Posterior cingulate gyrus (tissue), 11 donors: ENCODE measurements at regions not wholly inside any gene's neighbourhood (a gene's known extent, or its start where the extent isn't known, plus 50 kb on each side); places are given as distances from the start of the nearest gene placed in this dataset.

Experiments
- DNase-seq, 10 donors: peaks; one replicate each; pipeline versions ENCODE4 v3.0.0 to v3.0.0-alpha.2; 2020 to 2021; ENCODE audit warnings: mixed read lengths in 3 of 10
- intact Hi-C: fragments of 100-400 bp; cut with DNase I; formaldehyde crosslinking; loops from one replicate; pipeline ENCODE4 v1.15.1; 2023

DNA sequence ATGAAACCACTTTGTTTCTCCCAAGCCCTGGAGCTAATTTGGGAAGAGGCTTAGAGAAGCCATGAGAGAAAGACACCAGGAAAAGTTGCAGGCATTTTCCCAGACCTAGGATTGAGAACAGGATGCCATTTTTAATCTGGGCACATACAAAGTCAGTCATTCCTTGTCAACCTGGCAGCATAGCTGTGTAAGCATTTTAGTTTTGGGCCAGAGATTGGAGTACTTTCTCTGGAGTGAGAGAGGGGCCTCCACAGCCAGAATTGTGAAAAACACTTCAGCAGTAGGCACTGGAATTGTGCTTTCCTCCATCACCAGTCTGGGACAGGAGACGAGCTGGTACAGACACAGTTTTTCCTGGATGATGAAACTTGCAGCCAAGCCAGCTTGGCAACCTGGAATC, 390.3 kb upstream of the DMAC1 start:
- intact Hi-C loops: loop anchor here (10.0 kb wide), 1 partner anchor 205 kb away; no protein-coding TSS in a partner anchor
- DNase-seq: no peak

DNA sequence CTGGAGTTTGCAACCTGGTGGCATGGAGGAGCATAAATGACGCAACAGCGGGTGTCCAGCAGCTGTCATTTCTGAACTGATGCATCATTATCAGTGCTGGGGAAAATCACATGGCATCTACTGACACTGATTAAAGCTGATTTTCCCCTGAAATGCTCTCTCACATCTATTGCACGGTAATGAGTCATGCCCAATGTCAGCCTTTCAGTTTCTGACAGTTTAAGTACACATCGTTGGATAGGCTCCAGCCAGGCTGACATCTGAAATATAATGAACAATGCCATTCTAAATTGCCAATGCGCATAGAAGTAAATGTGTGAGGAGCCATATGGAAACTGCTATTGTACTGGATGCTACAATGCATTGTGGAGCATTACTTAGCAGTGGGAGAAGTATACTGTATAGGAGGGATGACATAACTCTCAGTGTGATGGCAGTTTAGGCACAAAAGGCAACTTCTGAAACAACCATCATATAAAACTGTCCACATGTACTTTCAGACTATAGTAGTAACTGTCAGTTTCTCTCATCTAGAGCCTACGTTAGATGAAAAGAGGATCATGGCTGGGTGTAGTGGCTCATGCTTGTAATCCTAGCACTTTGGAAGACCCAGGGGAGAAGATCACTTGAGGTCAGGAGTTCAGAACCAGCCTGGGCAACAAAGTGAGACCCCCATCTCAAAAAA, 389.3 kb upstream of the DMAC1 start:
- no peak for DNase-seq
- intact Hi-C loops: loop anchor here (10.0 kb wide), 1 partner anchor 204 kb away; no protein-coding TSS in a partner anchor

DNA sequence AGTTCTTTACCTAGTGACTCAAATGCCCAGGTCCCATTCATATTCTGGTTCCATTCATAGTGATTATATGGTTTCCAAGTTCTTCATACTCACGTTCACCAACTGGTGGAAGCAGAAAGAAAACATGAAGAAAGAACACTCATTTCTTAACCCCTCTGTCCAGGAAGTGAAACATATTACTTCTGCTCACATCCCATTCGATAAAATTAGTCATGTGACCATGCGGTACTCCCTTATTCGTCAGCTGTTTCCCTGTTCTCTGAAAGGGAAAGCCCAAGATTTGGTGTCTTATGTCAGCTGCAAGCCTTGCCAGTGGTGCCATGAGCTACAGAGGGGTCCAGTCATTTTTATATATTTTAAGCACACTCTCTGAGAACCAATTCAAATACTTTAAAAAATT, 387.0 kb upstream of the DMAC1 start:
- intact Hi-C loops: loop anchor here (10.0 kb wide), 1 partner anchor 202 kb away; no protein-coding TSS in a partner anchor

DNA sequence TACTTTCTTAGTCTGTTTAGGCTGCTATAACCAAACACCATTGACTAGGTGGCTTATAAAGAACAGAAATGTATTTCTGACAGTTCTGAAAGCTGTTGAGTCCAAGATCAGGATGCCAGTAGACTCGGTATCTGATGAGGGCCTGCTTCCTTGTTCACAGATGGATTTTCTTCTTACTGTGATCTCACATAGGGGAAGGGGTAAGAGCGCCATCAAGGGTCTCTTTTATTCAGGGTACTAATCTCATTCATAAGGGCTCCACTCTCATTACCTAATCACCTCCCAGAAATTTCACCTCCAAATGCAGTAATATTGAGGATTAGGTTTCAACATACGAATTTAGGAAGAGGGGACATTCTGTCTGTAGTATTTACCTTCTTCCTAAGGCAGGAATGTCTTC, 384.0 kb upstream of the DMAC1 start:
- DNase-seq: no peak
- intact Hi-C loops: loop anchor here (10.0 kb wide), 1 partner anchor 199 kb away; no protein-coding TSS in a partner anchor

More for the DNA sequence above, 387.0 kb upstream of the DMAC1 start:
- no peak for DNase-seq

DNA sequence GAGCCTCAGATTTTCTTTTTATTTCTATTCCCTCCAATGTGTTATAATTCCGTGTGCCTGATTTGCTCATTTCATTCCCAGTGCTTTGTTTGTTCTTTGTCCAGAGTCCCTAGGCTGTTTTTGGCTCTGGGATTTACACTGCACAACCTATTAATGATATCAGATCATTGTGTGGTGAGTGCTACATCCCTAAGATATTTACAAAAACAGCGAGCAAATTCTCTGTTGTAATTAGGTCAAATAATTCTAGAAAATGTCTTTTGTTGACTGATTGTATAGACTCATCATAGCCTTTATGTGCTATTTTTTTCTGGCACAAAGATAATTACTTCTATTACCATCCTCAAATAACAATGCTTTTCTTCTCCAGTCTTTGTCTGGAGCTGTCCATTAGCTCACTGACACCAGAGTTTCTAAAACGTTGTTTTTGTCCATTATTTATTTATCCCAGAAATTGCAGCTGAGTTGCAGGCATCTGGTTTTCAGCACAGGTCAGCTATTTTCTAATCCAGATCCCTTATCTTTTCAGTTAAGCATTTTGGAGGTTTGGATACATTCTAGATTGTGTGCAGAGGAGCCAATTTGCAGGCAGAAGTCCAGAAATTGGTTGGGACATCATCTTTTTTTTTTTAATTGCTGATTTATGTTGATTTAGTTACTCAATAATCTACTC, 379.9 kb upstream of the DMAC1 start:
- intact Hi-C loops: loop anchor here (10.0 kb wide), 1 partner anchor 195 kb away; no protein-coding TSS in a partner anchor
- DNase-seq: no peak

DNA sequence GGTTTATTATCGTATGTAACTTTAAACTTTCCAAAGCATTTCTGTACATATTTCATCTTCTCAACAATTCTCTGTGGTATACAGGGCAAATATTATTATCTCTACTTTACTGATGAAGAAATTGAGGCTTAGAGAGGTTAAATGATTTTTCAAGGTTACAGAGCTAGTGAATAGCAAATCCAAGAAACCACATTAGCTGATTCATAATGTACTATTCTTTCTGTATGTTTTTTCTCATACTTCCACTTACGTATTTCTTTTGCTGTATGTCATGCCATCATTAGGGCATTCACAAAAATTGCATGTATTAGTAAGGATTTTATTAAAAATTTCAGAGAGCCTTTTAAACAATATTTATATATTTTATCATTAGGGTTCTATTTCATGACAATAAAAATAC, 372.4 kb upstream of the DMAC1 start:
- no peak for DNase-seq
- intact Hi-C loops: no loop called here

DNA sequence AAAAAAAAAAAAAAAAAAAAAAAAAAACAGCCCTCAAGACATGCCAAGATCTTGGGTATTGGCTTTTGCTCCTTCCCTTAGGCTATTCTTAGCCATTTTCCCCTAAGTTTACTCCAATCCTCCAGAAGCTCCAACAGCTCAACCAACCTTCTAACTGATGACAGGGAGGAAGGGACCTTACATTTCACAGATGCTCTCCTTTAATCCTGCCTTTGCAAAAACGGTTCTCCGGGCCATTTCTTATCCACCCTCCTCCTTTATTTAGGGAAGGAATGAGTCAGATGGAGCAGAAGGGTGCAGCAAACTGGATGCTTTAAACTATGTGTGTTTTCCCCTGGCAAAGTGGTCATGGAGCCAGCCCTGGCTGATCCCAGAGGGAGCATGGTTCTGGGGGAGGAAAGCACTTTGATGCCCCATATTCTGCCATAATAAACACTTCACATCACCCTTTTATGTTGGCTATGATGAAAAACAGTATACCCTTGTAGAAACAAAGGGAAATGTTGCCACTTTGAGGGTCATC, 369.4 kb upstream of the DMAC1 start:
- intact Hi-C loops: no loop called here
- no peak for DNase-seq

DNA sequence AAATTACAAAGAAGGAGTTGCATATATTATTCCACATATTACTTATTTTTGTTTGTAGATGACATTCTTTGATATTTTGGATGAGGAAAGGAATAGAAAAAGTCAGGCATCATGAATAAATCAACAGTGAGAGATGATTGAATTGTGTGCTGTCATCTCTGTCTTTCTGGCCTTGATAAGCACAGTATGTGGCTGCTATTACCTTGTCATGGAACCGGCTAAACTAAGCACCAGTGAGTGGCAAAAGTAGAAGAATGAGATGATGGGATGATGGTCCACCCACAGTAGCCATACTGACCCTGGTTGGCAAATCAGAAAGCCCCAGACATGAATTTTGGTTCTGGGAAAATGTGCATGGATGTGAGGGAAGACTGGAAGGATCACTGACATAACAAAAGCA, 361.2 kb upstream of the DMAC1 start:
- intact Hi-C loops: no loop called here
- DNase-seq: no peak

DNA sequence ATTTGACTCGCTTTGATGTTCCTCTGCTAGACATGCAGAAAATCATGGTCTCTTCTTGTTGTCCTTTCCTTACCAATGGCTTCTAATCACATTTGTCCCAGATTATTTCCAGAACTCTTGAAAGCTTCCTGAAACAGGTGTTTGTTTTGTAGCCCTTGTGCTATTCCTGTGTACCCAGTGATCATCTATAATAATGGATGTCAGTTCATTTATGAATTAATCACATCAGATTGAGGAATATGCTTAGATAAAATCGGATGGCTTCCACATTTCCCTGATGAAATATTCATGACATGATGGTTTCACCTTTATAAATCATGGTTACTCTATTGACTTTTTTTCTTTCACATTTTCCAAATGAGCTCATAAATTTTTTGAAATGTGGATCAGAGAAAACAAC, 359.0 kb upstream of the DMAC1 start:
- intact Hi-C loops: no loop called here
- no peak for DNase-seq

DNA sequence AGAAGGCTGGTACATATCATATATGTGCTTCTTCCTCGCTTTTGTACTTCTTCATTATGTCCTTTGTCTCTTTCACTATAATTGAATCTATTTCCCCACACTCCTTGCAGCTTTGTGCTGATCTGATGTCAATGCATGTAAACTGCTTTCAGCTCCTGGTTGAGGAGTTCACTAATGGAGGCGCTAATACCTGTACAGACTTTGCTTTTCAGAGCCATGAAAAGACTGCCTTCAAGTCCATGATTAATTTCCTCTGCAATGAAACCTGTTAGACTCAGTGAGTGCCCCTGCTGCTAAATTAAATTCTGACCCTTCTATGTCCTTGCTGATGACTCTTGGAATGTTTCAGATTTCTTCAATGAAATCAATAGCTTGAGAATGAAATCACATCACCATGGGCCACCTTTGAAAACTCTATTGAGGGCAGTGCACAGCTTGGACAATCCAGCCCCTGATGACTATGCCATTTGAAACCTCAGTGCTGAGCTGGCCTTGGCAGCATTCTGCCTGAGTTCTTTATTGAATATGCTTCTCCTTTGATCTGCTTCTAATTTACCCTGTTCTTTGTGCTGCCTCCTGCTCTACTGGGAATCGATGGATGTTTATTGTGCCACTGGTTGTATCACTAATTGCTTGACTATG, 358.2 kb upstream of the DMAC1 start:
- no peak for DNase-seq
- intact Hi-C loops: no loop called here

DNA sequence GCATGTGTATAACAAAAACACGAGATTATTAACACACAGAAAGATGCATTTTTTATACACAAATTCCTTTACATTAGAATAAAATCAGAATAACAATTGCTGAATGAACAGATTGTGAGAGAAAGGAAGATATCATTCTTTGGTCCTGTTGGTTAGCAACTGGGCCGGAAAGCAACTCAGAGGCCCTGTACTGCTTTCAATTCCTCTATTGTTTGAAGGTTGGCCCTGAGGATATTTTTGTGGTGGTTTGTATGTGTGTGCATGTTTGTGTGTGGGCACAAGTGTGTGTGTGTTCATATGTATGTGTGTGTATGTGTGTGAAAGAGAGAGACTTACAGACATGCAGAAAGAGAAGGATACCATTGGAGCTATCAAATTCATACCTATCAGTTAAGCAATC, 356.8 kb upstream of the DMAC1 start:
- no peak for DNase-seq
- intact Hi-C loops: no loop called here

DNA sequence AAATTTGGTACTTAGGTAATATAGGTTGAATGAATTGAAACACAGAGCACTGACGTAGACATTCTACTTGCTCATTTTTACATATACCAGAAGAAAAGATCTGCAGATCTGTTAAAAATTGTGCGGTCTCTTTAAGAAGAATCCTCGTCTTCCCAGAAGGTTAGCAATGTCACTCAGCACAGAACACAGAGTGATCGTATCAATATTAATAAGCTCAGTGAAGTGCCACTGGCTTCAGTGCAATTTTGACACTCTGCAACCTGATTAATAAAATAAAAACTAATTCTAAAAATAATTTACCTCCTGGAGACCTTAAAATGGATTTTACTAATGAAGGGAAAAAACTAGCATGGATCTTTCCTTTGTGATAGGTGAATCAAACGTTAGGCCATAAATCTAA, 356.1 kb upstream of the DMAC1 start:
- intact Hi-C loops: no loop called here
- DNase-seq: no peak

DNA sequence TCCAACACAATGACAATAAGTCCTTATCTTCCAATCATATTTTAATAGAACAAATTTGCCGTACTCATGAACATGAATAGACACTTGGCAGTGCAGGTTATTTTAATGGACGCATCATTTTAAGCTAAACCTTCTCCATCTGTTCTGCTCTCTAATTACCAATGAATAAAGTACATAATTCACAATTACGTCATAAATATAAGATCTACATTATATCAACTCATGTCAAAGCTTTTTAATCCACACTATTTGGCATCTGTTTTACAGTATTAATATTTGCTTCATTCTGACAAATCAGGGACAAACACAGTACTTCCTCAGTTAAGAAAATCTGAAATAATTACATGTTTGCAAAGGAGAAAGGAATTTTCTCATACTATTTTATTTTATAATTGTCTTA, 344.1 kb upstream of the DMAC1 start:
- no peak for DNase-seq
- intact Hi-C loops: no loop called here

DNA sequence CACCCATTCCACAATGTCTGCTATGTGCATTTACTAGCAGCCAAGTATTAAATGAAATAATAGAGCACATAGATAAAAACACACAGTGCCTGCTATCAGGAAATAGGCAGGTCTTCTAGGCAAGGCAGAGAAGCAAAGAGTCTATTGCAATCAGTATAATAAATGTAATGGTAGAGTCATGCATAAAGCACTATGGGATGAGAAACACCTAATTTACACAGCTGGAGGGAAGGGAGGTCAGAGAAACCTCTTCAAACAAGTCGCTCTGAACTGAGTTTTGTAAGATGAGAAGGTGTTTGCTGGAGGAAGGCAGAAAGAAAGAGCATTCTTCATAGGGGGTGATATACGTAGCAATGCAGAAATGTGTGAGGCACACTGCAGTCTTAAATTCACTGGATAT, 341.0 kb upstream of the DMAC1 start:
- no peak for DNase-seq
- intact Hi-C loops: no loop called here

DNA sequence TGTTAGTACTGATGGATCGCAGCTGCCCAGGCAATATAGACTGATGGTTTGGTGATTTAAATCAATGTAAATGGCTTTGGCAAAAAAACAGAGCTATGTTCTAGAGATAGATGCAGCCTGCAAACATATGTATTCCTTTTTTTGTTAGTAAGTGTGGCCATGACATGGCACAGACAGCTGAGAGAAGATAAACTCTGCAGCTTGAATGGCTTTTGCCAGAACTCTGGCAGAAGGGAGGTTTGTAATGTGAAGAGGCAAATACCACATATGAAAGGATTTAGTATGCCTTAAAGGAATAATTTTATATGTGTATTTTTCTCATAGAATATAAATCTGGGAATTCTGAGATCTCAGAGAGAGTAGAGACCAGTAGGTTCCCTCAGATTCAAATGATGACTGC, 340.2 kb upstream of the DMAC1 start:
- intact Hi-C loops: no loop called here
- no peak for DNase-seq

DNA sequence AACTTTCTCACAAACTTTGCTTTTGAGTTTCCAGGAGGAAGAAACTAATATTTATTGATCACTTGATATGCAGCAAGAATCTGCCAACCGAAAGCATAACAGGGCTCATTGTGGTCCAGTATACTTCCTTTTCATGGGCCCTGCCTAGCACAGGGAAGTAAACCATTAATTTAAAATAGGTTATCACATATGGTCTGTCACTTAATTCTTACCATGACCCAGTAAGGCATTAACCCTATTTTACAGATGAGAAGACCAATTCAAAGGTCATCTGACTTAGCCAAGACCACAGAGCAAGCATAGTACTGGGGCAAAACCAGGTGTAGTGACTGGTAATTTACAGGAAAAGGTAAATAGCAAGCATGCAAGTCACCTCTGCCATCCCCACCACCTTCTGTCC, 336.9 kb upstream of the DMAC1 start:
- DNase-seq: no peak

DNA sequence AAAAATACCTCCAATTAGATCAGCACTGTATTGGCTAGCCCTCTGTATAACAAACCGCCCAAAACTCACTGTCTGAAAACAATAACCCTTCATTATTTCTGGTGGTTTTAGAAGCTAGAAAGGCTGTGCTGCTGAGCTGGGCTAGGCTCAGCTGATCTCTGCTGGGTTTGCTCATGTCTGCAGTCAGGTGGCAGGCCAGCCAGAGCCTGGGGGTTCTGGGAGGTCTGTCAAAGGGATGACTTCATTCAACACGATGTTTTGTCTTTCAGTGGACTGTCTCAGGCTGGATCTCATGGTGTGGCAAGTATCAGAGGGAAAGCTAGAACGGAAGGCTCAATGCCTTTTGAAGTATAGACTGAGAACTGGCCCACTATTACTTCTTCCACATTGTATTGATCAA, 335.1 kb upstream of the DMAC1 start:
- DNase-seq: no peak
- intact Hi-C loops: no loop called here

More for the DNA sequence above, 336.9 kb upstream of the DMAC1 start:
- intact Hi-C loops: no loop called here

DNA sequence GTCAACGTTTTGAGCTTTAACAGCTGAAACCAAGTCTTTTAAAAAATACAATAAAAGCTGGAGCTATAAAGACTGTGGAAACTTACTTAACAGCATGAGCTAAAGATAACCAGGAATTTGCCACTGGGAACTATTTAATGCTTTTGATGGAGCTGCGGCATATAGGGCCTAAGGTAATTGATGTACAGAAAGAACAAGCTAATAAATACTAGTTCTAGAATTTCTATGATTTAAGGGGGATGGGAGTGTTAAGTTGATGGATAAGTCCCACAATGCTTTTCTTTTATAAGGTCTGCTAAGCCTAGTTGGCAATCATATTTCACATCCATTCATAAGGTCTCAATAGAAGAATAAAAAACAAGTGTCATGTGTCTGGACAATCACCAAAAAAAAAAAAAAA, 334.0 kb upstream of the DMAC1 start:
- intact Hi-C loops: no loop called here

DNA sequence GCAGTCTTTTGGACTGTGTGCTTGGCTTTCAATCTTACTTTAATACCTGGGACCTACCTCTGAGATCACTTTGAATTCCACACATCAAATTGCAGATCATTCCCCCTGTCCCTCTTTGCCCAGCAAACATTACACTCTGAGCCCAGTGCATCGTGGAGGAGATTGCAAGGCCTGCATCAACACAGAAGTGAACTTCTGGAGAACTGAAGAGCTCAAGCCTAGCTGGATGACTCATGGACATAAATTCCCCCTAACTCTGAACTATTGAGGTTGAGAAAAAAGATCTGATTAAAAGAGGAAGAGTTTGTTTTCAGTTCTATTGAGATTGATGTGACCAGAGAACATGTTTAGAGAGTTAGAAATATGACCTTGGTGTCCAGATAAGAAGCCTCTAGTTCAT, 316.0 kb upstream of the DMAC1 start:
- intact Hi-C loops: no loop called here
- DNase-seq: no peak

More for the DNA sequence above, 334.0 kb upstream of the DMAC1 start:
- no peak for DNase-seq

DNA sequence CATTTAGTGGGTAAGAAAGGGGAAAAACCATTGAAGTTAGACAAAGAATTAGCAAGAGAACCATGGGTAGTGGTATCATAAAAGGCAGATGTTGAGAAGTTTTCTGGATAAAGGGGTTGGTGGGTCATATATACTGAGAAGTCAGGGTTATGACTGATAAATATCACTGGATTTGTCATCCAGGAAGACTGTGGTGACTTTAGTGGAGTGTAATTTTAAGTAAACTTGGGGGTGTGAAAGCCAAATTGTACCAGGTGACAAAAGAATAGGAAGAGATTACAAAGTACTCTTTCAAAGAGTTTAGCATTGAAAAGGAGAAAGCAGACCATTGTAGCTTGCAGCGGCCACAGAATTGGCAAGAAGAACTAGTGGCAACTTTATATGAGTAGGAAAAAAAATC, 315.2 kb upstream of the DMAC1 start:
- intact Hi-C loops: no loop called here
- DNase-seq: no peak

DNA sequence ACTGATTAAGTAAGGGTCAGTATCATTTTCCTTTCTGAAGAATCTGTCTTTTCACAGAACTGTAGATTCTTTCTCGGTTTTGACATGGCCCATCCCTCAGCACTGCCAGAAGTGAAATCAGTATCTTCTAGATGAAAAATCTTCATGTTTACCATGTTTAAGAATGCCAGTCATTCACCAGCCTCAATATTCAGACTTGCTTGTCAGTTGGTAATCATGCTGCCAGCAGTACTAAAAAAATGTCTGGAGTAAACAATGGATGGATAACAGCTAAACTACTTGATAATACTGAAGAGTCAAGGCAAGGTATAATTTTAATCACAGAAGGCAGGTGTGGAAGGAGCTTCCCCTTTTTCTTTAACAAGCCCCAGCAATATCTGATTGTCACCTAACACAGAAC, 306.8 kb upstream of the DMAC1 start:
- DNase-seq: no peak
- intact Hi-C loops: no loop called here

DNA sequence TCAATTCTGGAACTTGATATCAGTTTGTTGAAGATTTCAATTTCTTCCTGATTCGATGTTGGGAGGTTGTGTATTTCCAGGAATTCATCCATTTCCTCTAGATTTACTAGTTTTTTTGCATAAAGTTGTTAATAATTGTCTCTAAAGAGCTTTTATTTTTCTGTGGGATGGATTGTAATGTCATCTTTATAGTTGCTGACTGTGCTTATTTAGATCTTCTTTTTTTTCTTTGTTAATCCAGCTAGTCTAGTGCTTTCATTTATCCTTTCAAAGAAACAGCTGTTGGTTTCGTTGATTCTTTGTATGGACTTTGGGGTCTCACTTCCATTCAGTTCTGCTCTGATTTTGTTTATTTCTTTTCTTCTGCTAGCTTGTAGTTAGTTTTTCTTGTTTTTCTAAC, 302.0 kb upstream of the DMAC1 start:
- intact Hi-C loops: no loop called here
- no peak for DNase-seq
